ENCODE measurements at regions not wholly inside any gene's neighbourhood (a gene's known extent, or its start where the extent isn't known, plus 50 kb on each side); places are given as distances from the start of the nearest gene placed in this dataset.
A peak's percentile ranks its signal among the peaks of the same experiment; 100 is the strongest.

GRCh38 chr10:117804470-117805011 lies 242.2 kb downstream of the RAB11FIP2 start:
- Histone ChIP-seq H2AFZ (ENCODE audit: low read depth) (no peak overlapping the region), H3K79me2 (ENCODE audit: insufficient read depth) (no peaks in the 10 kb centered on the region), H3K9me3 (no peaks in the 10 kb centered on the region), H3K27ac (ENCODE audit: low read depth in 2 of 2, low read length in 1 of 2) (no peak overlapping the region), H3K27me3 (ENCODE audit: insufficient read depth) (no peaks in the 10 kb centered on the region), H3K9me2 (no peaks in the 10 kb centered on the region), H4K20me1 (ENCODE audit: insufficient read depth) (no peaks in the 10 kb centered on the region), H3K4me1 (ENCODE audit: control insufficient read depth in 1 of 2, insufficient read depth in 2 of 2, low read depth in 1 of 2, low read length in 1 of 2) (no peaks in the 10 kb centered on the region; a peak in 1 of 4 replicates), H3K9ac (no peak overlapping the region), H3K4me2 (no peak overlapping the region), H3K36me3 (replicated peaks in 1 of 2; ENCODE audit: control insufficient read depth in 1 of 2, insufficient read depth in 2 of 2, low read length in 1 of 2) (no peaks in the 10 kb centered on the region), H3K4me3 (ENCODE audit: low read depth in 2 of 2, low read length in 1 of 2) (no peak overlapping the region), H3F3A (replicated peaks; ENCODE audit: insufficient read depth) (no peaks in the 10 kb centered on the region)
- peak; percentile 36 for DNase-seq
- ChIA-PET POLR2A (no interaction called here), CTCF (interaction anchor here (1.0 to 1.2 kb wide), 2 partner anchors 9 to 34 kb away, joined by 3 to 4 read pairs; no protein-coding TSS in a partner anchor)
- WGBS (ENCODE audit: low lambda C conversion rate), result 69% methylated on average over 8 of the region's 13 CpGs
- TF ChIP-seq SIN3A (IDR thresholded peaks at IDR 0.05; ENCODE audit: borderline replicate concordance, low read depth, low read length) (no peak), CTCF (IDR thresholded peaks at IDR 0.05) (no peak), GABPA (IDR thresholded peaks at IDR 0.05; ENCODE audit: low read depth) (no peak), RXRA (IDR thresholded peaks at IDR 0.05; ENCODE audit: borderline replicate concordance, low read depth) (no peak), USF1 (IDR thresholded peaks at IDR 0.05; ENCODE audit: borderline replicate concordance, low read depth) (no peak), ZBTB33 (IDR thresholded peaks at IDR 0.05; ENCODE audit: borderline replicate concordance, low read depth) (no peak), EP300 (IDR thresholded peaks at IDR 0.05; ENCODE audit: borderline replicate concordance in 1 of 2, low read depth in 1 of 2, low read length in 1 of 2) (no peak), TCF12 (IDR thresholded peaks at IDR 0.05) (no peak), SMC3 (IDR thresholded peaks at IDR 0.05; ENCODE audit: low read depth, low read length) (no peak)

- ChIA-PET POLR2A (no interaction called here), CTCF (no interaction called here)
- Histone ChIP-seq H4K20me1 (ENCODE audit: insufficient read depth) (no peaks in the 10 kb centered on the region), H3K27ac (ENCODE audit: low read depth in 2 of 2, low read length in 1 of 2) (no peak overlapping the region), H3K36me3 (replicated peaks in 1 of 2; ENCODE audit: control insufficient read depth in 1 of 2, insufficient read depth in 2 of 2, low read length in 1 of 2) (no peaks in the 10 kb centered on the region), H2AFZ (ENCODE audit: low read depth) (no peak overlapping the region), H3K9ac (no peak overlapping the region), H3F3A (replicated peaks; ENCODE audit: insufficient read depth) (no peaks in the 10 kb centered on the region), H3K4me1 (ENCODE audit: control insufficient read depth in 1 of 2, insufficient read depth in 2 of 2, low read depth in 1 of 2, low read length in 1 of 2) (no peaks in the 10 kb centered on the region; a peak in 1 of 4 replicates), H3K4me3 (ENCODE audit: low read depth in 2 of 2, low read length in 1 of 2) (no peak overlapping the region), H3K79me2 (ENCODE audit: insufficient read depth) (no peaks in the 10 kb centered on the region), H3K9me3 (no peaks in the 10 kb centered on the region), H3K9me2 (no peaks in the 10 kb centered on the region), H3K4me2 (no peak overlapping the region), H3K27me3 (ENCODE audit: insufficient read depth) (no peaks in the 10 kb centered on the region)
- WGBS (ENCODE audit: low lambda C conversion rate), result 43% methylated on average over 12 of the region's 13 CpGs
- no peak for DNase-seq
- TF ChIP-seq RFX5 (IDR thresholded peaks at IDR 0.05; ENCODE audit: low read length) (no peak), SMC3 (IDR thresholded peaks at IDR 0.05; ENCODE audit: low read depth, low read length) (no peak), ZBTB33 (IDR thresholded peaks at IDR 0.05; ENCODE audit: borderline replicate concordance, low read depth) (no peak), USF1 (IDR thresholded peaks at IDR 0.05; ENCODE audit: borderline replicate concordance, low read depth) (no peak), RXRA (IDR thresholded peaks at IDR 0.05; ENCODE audit: borderline replicate concordance, low read depth) (no peak), USF2 (IDR thresholded peaks at IDR 0.05; ENCODE audit: borderline replicate concordance, low read depth, low read length) (no peak), NRF1 (IDR thresholded peaks at IDR 0.05; ENCODE audit: low read depth, low read length) (no peak), TEAD4 (IDR thresholded peaks at IDR 0.05; ENCODE audit: borderline replicate concordance, insufficient read depth) (no peak)
Observed at GRCh38 chr10:117805139-117805538, 241.6 kb downstream of the RAB11FIP2 start.

All from SK-N-SH (cell line).